GM23338 (cell line): ENCODE measurements at regions not wholly inside any gene's neighbourhood (a gene's known extent, or its start where the extent isn't known, plus 50 kb on each side); places are given as distances from the start of the nearest gene placed in this dataset.

Experiments used
- ATAC-seq: fragments of 200-7000 bp; cut with Tn5 transposase; 3 replicates; pipeline ENCODE4 v1.9.1; 2020
- DNase-seq: peaks from one replicate; pipeline ENCODE4 v3.0.0-alpha.2; 2015; ENCODE audit warnings: low spot score
- H2AFZ ChIP-seq: fragments of 200-600 bp; sonication (generic); 2 replicates; pipeline ENCODE4 v1.8.0; 2016; ENCODE audit warnings: antibody characterized with exemption, mild to moderate bottlenecking, moderate library complexity
- H3F3A ChIP-seq: fragments of 200-600 bp; sonication (generic); replicated peaks from 2 replicates; pipeline ENCODE4 v1.8.0; 2017; ENCODE audit warnings: antibody characterized with exemption, mixed run types, low read depth
- H3K27ac ChIP-seq: fragments of 200-600 bp; sonication (generic); 2 replicates; pipeline ENCODE4 v1.6.1; 2016; ENCODE audit warnings: low read depth
- H3K27me3 ChIP-seq: fragments of 200-600 bp; sonication (generic); 2 replicates; pipeline ENCODE4 v1.8.0; 2016; ENCODE audit warnings: mild to moderate bottlenecking, mixed run types, moderate library complexity; ENCODE audit not compliant: insufficient read depth
- H3K36me3 ChIP-seq: fragments of 200-600 bp; sonication (generic); 2 replicates; pipeline ENCODE4 v1.8.0; 2016; ENCODE audit warnings: mild to moderate bottlenecking; ENCODE audit not compliant: insufficient read depth
- H3K4me1 ChIP-seq: fragments of 200-600 bp; sonication (generic); 2 replicates; pipeline ENCODE4 v1.8.0; 2016; ENCODE audit warnings: mild to moderate bottlenecking, moderate library complexity; ENCODE audit not compliant: insufficient read depth
- H3K4me2 ChIP-seq: fragments of 200-600 bp; sonication (generic); 2 replicates; pipeline ENCODE4 v1.7.1; 2017; ENCODE audit warnings: mixed run types
- H3K4me3 ChIP-seq: fragments of 200-600 bp; sonication (generic); 2 replicates; pipeline ENCODE4 v1.6.1; 2016; ENCODE audit warnings: mixed run types
- H3K79me2 ChIP-seq: fragments of 200-600 bp; sonication (generic); replicated peaks from 2 replicates; pipeline ENCODE4 v1.8.0; 2017; ENCODE audit warnings: mild to moderate bottlenecking; ENCODE audit not compliant: insufficient read depth
- H3K9me2 ChIP-seq: fragments of 200-600 bp; sonication (generic); 2 replicates; pipeline ENCODE4 v1.8.0; 2017; ENCODE audit not compliant: insufficient read depth
- H4K20me1 ChIP-seq: fragments of 200-600 bp; sonication (generic); replicated peaks from 2 replicates; pipeline ENCODE4 v1.8.0; 2017; ENCODE audit warnings: mild to moderate bottlenecking; ENCODE audit not compliant: insufficient read depth
- H3K27ac Mint-ChIP-seq: 2 replicates; pipeline ENCODE4 v1.8.0; 2020; ENCODE audit warnings: inconsistent platforms, mild to moderate bottlenecking, moderate library complexity, mixed read lengths
- H3K27me3 Mint-ChIP-seq: 3 replicates; pipeline ENCODE4 v1.8.0; 2022; ENCODE audit warnings: low read depth, mild to moderate bottlenecking, moderate library complexity, mixed read lengths, inconsistent platforms; ENCODE audit not compliant: insufficient read depth, poor library complexity
- H3K36me3 Mint-ChIP-seq: 3 replicates; pipeline ENCODE4 v1.8.0; 2021; ENCODE audit warnings: low read depth, mild to moderate bottlenecking, inconsistent platforms, moderate library complexity, mixed read lengths
- H3K4me1 Mint-ChIP-seq: 3 replicates; pipeline ENCODE4 v1.8.0; 2020; ENCODE audit warnings: mild to moderate bottlenecking, inconsistent platforms, mixed read lengths
- H3K4me3 Mint-ChIP-seq: 3 replicates; pipeline ENCODE4 v1.8.0; 2021; ENCODE audit warnings: moderate library complexity, mild to moderate bottlenecking, inconsistent platforms, mixed read lengths
- H3K9me3 Mint-ChIP-seq: 3 replicates; pipeline ENCODE4 v1.8.0; 2020; ENCODE audit warnings: moderate library complexity, mild to moderate bottlenecking, inconsistent platforms, mixed read lengths
- CREB1 ChIP-seq: fragments of 250-450 bp; sonication (Bioruptor Pico); IDR thresholded peaks from 2 replicates; pipeline ENCODE4 v1.5.0; 2020; ENCODE audit warnings: low read depth, mild to moderate bottlenecking, moderate library complexity
- CTCF ChIP-seq, 2 experiments: fragments of 200-600 bp in 1 of 2; sonication (generic) in 1 of 2; conservative IDR thresholded peaks; 2 replicates each; pipeline versions ENCODE4 v1.5.1 to v1.6.1; 2016 to 2017; ENCODE audit warnings: antibody characterized with exemption in 2 of 2, low read depth in 2 of 2, mild to moderate bottlenecking in 2 of 2, moderate library complexity in 1 of 2
- ETS1 ChIP-seq: IDR thresholded peaks from 2 replicates; pipeline ENCODE4 v1.6.1; 2016; ENCODE audit warnings: antibody characterized with exemption
- EZH2 ChIP-seq: fragments of 200-600 bp; sonication (generic); IDR thresholded peaks from one replicate; pipeline ENCODE4 v1.8.0; 2017; ENCODE audit warnings: antibody characterized with exemption, mild to moderate bottlenecking, low read depth; ENCODE audit not compliant: unreplicated experiment
- EZH2phosphoT487 ChIP-seq: fragments of 200-600 bp; sonication (generic); IDR thresholded peaks from one replicate; pipeline ENCODE4 v1.8.1; 2018; ENCODE audit warnings: antibody characterized with exemption; ENCODE audit not compliant: unreplicated experiment
- JUNB ChIP-seq: IDR thresholded peaks from one replicate; pipeline ENCODE4 v1.6.1; 2016; ENCODE audit warnings: antibody characterized with exemption; ENCODE audit not compliant: unreplicated experiment
- NANOG ChIP-seq: IDR thresholded peaks from 2 replicates; pipeline ENCODE4 v1.6.1; 2016; ENCODE audit warnings: antibody characterized with exemption, borderline replicate concordance
- POLR2AphosphoS5 ChIP-seq: IDR thresholded peaks from 2 replicates; pipeline ENCODE4 v1.6.1; 2016; ENCODE audit warnings: antibody characterized with exemption, low read depth
- STAT1 ChIP-seq: IDR thresholded peaks from one replicate; pipeline ENCODE4 v1.6.1; 2016; ENCODE audit warnings: antibody characterized with exemption; ENCODE audit not compliant: unreplicated experiment
- ZNF114 ChIP-seq: fragments of 250-450 bp; sonication (Bioruptor Pico); IDR thresholded peaks from 2 replicates; pipeline ENCODE4 v1.5.0; 2020; ENCODE audit warnings: mild to moderate bottlenecking, moderate library complexity
- ZNF331 ChIP-seq: fragments of 250-450 bp; sonication (Bioruptor Pico); IDR thresholded peaks from 2 replicates; pipeline ENCODE4 v1.5.0; 2020; ENCODE audit warnings: low read depth, mild to moderate bottlenecking, moderate library complexity
- TF ChIP-seq, protein P1 (sequence below): IDR thresholded peaks from one replicate; pipeline ENCODE4 v1.6.1; 2018; ENCODE audit warnings: antibody characterized with exemption; ENCODE audit not compliant: unreplicated experiment

GRCh38 chr14:97262336-97262735, 465.2 kb downstream of the VRK1 start (continued):
- TF ChIP-seq, protein P1, sequence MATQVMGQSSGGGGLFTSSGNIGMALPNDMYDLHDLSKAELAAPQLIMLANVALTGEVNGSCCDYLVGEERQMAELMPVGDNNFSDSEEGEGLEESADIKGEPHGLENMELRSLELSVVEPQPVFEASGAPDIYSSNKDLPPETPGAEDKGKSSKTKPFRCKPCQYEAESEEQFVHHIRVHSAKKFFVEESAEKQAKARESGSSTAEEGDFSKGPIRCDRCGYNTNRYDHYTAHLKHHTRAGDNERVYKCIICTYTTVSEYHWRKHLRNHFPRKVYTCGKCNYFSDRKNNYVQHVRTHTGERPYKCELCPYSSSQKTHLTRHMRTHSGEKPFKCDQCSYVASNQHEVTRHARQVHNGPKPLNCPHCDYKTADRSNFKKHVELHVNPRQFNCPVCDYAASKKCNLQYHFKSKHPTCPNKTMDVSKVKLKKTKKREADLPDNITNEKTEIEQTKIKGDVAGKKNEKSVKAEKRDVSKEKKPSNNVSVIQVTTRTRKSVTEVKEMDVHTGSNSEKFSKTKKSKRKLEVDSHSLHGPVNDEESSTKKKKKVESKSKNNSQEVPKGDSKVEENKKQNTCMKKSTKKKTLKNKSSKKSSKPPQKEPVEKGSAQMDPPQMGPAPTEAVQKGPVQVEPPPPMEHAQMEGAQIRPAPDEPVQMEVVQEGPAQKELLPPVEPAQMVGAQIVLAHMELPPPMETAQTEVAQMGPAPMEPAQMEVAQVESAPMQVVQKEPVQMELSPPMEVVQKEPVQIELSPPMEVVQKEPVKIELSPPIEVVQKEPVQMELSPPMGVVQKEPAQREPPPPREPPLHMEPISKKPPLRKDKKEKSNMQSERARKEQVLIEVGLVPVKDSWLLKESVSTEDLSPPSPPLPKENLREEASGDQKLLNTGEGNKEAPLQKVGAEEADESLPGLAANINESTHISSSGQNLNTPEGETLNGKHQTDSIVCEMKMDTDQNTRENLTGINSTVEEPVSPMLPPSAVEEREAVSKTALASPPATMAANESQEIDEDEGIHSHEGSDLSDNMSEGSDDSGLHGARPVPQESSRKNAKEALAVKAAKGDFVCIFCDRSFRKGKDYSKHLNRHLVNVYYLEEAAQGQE = no peak
- TF ChIP-seq STAT1 = no peak
- TF ChIP-seq NANOG = no peak
- TF ChIP-seq ETS1 = no peak
- TF ChIP-seq CTCF (conservative IDR thresholded peaks at IDR 0.05; ENCODE audit: low read depth in 2 of 2) = no peak
- no peak for TF ChIP-seq CREB1

GRCh38 chr14:97264516-97265230, 467.5 kb downstream of the VRK1 start:
- H3K4me3 ChIP-seq = no peak overlapping the region
- no peak overlapping the region for H3K4me2 ChIP-seq
- no peak for ATAC-seq
- H3K27me3 ChIP-seq = no peaks in the 10 kb centered on the region
- no peaks in the 10 kb centered on the region for H3K79me2 ChIP-seq
- Mint-ChIP-seq H3K27me3 (no peaks in the 10 kb centered on the region), H3K36me3 (no peaks in the 10 kb centered on the region; the same call in 1 of the 3 replicates), H3K9me3 (peaks cover 5% of the 10 kb centered on the region; the same call in 1 of the 3 replicates), H3K4me3 (no peak overlapping the region), H3K27ac (no peak overlapping the region), H3K4me1 (peaks cover 22% of the 10 kb centered on the region)
- peaks cover 16% of the 10 kb centered on the region for H3K4me1 ChIP-seq
- H2AFZ ChIP-seq = no peak overlapping the region
- DNase-seq = no peak
- H3K27ac ChIP-seq = no peak overlapping the region
- H3K36me3 ChIP-seq = no peaks in the 10 kb centered on the region
- 0 out of 2 replicates have a peak, but pooled peaks cover 4% of the 10 kb centered on the region for H3K9me2 ChIP-seq
- no peaks in the 10 kb centered on the region for H3F3A ChIP-seq
- no peaks in the 10 kb centered on the region for H4K20me1 ChIP-seq
- no peak for TF ChIP-seq POLR2AphosphoS5
- TF ChIP-seq, protein P1 = no peak
- TF ChIP-seq CREB1 = no peak
- no peak for TF ChIP-seq NANOG
- no peak for TF ChIP-seq ZNF331 (CRISPR knock-in tag)
- TF ChIP-seq EZH2 = no peak
- no peak for TF ChIP-seq EZH2phosphoT487
- no peak for TF ChIP-seq JUNB
- TF ChIP-seq STAT1 = no peak
- TF ChIP-seq ZNF114 (CRISPR knock-in tag) = no peak
